Mucosa of stomach (tissue), 1 donor: ENCODE measurements at regions not wholly inside any gene's neighbourhood (a gene's known extent, or its start where the extent isn't known, plus 50 kb on each side); places are given as distances from the start of the nearest gene placed in this dataset.

Experiments used
- H3K27me3 ChIP-seq: one replicate; pipeline ENCODE4 v1.7.0; 2013; ENCODE audit warnings: mild to moderate bottlenecking, low read length; ENCODE audit not compliant: control insufficient read depth, insufficient read depth
- H3K36me3 ChIP-seq: one replicate; pipeline ENCODE4 v1.7.0; 2013; ENCODE audit warnings: low read length; ENCODE audit not compliant: control insufficient read depth, insufficient read depth
- H3K4me1 ChIP-seq: one replicate; pipeline ENCODE4 v1.7.0; 2013; ENCODE audit warnings: mild to moderate bottlenecking, low read length; ENCODE audit not compliant: control insufficient read depth, insufficient read depth
- H3K4me3 ChIP-seq: one replicate; pipeline ENCODE4 v1.7.0; 2013; ENCODE audit warnings: low read length
- H3K9ac ChIP-seq: one replicate; pipeline ENCODE4 v1.7.0; 2013; ENCODE audit warnings: mild to moderate bottlenecking, low read length, moderate library complexity
- H3K9me3 ChIP-seq: one replicate; pipeline ENCODE4 v1.7.0; 2013; ENCODE audit warnings: mild to moderate bottlenecking, low read length, moderate library complexity; ENCODE audit not compliant: control insufficient read depth
- donor health status: Pancreatic carcinoma.

DNA sequence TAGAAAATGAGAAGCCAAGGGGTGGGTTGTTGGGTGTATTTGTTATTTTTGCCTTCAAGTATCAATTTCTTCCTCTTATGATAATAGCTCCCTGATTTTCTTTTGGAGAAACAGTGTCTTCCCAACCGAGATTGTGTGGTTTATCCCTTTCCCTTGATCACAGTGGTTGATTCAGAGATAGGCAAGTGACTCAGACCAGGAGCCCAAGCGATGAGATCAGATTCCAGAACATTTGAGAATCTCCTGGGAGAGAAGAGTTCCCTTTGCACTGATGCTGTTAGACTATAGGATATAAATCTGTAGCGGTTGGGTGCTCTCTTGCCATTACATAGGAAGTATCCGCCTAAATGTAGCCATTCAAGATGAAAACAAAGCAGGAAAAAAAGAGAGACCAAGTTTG lies 90.1 kb upstream of the WDR26 start:
- Histone ChIP-seq H3K4me1 (no peaks in the 10 kb centered on the region), H3K4me3 (no peak overlapping the region), H3K9ac (no peak overlapping the region), H3K36me3 (no peaks in the 10 kb centered on the region), H3K27me3 (no peaks in the 10 kb centered on the region), H3K9me3 (no peaks in the 10 kb centered on the region)

- no peaks in the 10 kb centered on the region for H3K4me1 ChIP-seq
- H3K4me3 ChIP-seq = no peak overlapping the region
- H3K9me3 ChIP-seq = no peaks in the 10 kb centered on the region
- H3K9ac ChIP-seq = no peak overlapping the region
- no peaks in the 10 kb centered on the region for H3K36me3 ChIP-seq
- no peaks in the 10 kb centered on the region for H3K27me3 ChIP-seq
These were observed 90.6 kb upstream of the CNIH3 start for GRCh38 chr1:224525411-224526040.

GRCh38 chr1:224526771-224527170 lies 89.3 kb upstream of the CNIH3 start:
- Histone ChIP-seq H3K4me1 (no peaks in the 10 kb centered on the region), H3K36me3 (no peaks in the 10 kb centered on the region), H3K27me3 (no peaks in the 10 kb centered on the region), H3K9me3 (no peaks in the 10 kb centered on the region), H3K9ac (no peak overlapping the region), H3K4me3 (no peak overlapping the region)

DNA sequence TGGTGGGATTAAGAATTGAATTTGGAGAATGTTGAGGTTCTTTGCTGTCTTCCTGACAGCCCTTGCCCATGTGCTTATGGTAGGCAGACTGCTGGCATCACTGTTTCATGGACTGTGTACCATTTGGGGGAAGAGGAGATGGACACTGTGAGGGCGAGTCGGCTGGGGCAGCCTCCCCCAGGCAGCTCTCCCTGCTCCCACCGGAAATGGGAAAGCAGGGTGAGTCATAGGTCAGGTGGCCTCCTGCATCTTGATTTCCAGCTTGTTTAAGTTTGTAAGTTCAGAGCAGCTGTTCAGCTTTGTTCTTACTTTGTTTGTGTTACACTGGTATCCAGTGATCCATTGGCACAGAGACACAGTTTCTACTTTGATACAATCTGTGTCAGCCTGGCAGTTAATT lies 87.2 kb upstream of the CNIH3 start:
- Histone ChIP-seq H3K27me3 (no peaks in the 10 kb centered on the region), H3K9ac (no peak overlapping the region), H3K36me3 (no peaks in the 10 kb centered on the region), H3K9me3 (no peaks in the 10 kb centered on the region), H3K4me3 (no peak overlapping the region), H3K4me1 (no peaks in the 10 kb centered on the region)

DNA sequence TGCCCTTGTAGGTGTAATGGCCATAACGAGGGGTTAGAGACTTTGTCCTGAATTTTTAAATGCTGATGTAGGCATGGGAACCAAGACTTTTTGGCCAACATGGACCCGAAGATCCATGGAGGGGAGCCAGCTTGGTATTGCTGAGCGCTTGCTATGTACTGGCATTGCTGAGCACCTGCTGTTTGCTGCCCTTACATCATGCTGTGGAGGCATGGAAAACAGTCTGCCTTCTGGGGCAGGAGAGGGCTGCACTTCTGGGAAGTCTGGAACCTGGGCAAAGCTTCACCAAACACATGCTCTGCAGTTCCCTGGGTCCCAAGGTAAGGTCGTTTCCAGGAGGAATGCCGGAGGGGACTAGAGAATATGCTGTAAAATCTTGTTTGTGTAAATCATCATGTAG lies 86.3 kb upstream of the CNIH3 start:
- Histone ChIP-seq H3K27me3 (no peaks in the 10 kb centered on the region), H3K9ac (no peak overlapping the region), H3K36me3 (no peaks in the 10 kb centered on the region), H3K4me1 (no peaks in the 10 kb centered on the region), H3K4me3 (no peak overlapping the region), H3K9me3 (no peaks in the 10 kb centered on the region)

DNA sequence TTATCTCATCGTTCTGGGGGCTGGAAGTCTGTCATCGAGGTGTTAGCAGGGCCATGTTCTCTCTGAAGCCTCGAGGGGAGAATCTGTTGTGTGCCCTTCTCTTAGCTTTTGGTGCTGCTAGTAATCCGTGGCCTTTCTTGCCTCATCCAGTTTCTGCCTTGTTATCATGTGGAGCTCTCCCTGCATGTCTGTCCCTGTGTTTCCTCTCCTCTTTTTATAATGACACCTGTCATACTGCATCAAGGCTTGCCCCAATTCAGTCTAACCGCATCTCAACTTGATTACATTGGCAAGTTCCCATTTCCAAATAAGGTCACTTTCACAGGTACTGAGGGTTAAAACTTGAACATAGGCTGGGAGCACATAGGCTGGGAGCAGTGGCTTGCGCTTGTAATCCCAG lies 82.6 kb upstream of the CNIH3 start:
- Histone ChIP-seq H3K27me3 (no peaks in the 10 kb centered on the region), H3K9me3 (no peaks in the 10 kb centered on the region), H3K4me3 (no peak overlapping the region), H3K36me3 (no peaks in the 10 kb centered on the region), H3K9ac (no peak overlapping the region), H3K4me1 (no peaks in the 10 kb centered on the region)

DNA sequence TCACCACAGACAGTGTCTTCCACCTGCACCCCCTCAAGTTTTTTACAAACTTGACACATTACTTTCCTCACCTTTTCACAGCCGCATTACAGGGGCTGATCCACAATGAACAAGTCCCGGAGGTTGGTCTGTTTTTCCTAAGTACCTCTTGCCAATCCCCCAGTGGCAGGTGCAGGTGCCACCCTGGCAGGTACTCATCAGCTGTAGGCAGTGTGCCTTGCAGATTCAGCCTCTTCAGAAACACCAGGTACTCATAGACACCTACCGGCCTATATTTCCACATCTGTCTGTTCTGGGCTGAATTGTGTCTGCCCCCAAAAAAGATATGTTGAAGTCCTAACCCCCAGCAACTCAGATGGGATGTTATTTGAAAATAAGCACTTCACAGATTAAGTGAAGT lies 81.4 kb upstream of the CNIH3 start:
- Histone ChIP-seq H3K9ac (no peak overlapping the region), H3K27me3 (no peaks in the 10 kb centered on the region), H3K4me1 (no peaks in the 10 kb centered on the region), H3K9me3 (no peaks in the 10 kb centered on the region), H3K4me3 (no peak overlapping the region), H3K36me3 (no peaks in the 10 kb centered on the region)

- H3K9me3 ChIP-seq = no peaks in the 10 kb centered on the region
- H3K4me1 ChIP-seq = no peaks in the 10 kb centered on the region
- no peak overlapping the region for H3K4me3 ChIP-seq
- no peaks in the 10 kb centered on the region for H3K27me3 ChIP-seq
- no peaks in the 10 kb centered on the region for H3K36me3 ChIP-seq
- H3K9ac ChIP-seq = no peak overlapping the region
These were observed 80.5 kb upstream of the CNIH3 start for GRCh38 chr1:224535641-224536040.

DNA sequence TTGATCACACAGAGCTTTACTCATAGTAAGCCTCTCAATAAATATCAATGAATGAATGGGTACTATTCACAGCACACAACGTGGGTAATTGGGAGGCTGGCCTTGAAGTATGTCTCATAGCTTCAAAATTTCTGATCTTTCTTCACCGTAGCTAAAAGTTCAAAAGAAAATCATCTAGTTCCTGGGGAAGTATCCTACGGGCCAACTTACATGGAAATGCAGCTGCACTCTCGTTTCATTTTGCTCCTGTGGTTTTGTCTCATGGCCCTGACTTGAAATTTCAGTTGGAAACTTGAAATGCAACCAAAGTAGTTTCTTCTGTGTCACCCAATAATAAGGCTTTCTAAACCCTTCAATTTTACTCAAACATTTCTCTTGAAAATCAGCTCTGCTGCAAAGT lies 76.1 kb upstream of the CNIH3 start:
- Histone ChIP-seq H3K27me3 (peaks cover 2% of the 10 kb centered on the region), H3K9me3 (no peaks in the 10 kb centered on the region), H3K9ac (no peak overlapping the region), H3K4me3 (no peak overlapping the region), H3K4me1 (no peaks in the 10 kb centered on the region), H3K36me3 (no peaks in the 10 kb centered on the region)

- Histone ChIP-seq H3K9ac (no peak overlapping the region), H3K4me1 (no peaks in the 10 kb centered on the region), H3K4me3 (no peak overlapping the region), H3K27me3 (peaks cover 4% of the 10 kb centered on the region), H3K36me3 (no peaks in the 10 kb centered on the region), H3K9me3 (no peaks in the 10 kb centered on the region)
These were observed 75.6 kb upstream of the CNIH3 start for GRCh38 chr1:224540535-224540934.

GRCh38 chr1:224541072-224541790 lies 74.9 kb upstream of the CNIH3 start:
- H3K9me3 ChIP-seq = no peaks in the 10 kb centered on the region
- no peak overlapping the region for H3K9ac ChIP-seq
- H3K27me3 ChIP-seq = peaks cover 4% of the 10 kb centered on the region
- H3K4me3 ChIP-seq = no peak overlapping the region
- no peaks in the 10 kb centered on the region for H3K36me3 ChIP-seq
- no peaks in the 10 kb centered on the region for H3K4me1 ChIP-seq

DNA sequence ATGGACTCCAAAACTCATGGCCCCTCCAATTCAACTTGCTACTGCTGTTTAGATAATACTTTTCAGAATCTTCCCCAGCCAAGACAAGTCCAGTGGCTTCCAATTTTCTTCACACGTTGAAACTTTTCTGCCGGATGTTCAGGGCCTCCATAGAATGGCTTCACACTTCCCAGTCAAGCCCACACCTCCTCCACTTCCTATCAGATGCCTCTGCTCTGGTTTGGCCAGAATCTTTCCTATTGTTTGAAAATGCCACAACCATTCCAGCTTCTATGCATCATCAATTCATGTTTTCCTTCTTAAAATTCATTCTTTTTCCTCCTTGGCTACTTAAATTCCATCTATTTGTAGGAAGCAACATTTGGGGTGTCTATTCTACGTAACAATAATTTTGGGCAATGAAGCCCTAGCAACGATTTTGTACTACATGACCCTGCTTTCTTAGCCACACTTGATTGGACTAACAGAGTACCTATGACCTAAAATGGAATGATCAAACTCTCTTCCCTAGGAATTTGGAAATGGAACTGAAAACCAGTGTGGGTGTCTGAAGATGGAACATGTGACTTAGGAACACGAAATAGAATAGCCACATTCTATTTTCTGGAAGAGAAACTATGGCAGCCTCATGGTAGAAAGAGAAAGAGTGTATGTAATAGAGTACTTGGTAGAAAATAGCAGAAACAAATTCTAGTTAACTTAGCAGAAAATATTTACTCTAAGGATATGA lies 74.1 kb upstream of the CNIH3 start:
- H3K4me1 ChIP-seq = no peaks in the 10 kb centered on the region
- H3K9me3 ChIP-seq = no peaks in the 10 kb centered on the region
- no peaks in the 10 kb centered on the region for H3K36me3 ChIP-seq
- H3K9ac ChIP-seq = no peak overlapping the region
- H3K27me3 ChIP-seq = peaks cover 4% of the 10 kb centered on the region
- H3K4me3 ChIP-seq = no peak overlapping the region
